ENCODE measurements at regions not wholly inside any gene's neighbourhood (a gene's known extent, or its start where the extent isn't known, plus 50 kb on each side); places are given as distances from the start of the nearest gene placed in this dataset.

DNA sequence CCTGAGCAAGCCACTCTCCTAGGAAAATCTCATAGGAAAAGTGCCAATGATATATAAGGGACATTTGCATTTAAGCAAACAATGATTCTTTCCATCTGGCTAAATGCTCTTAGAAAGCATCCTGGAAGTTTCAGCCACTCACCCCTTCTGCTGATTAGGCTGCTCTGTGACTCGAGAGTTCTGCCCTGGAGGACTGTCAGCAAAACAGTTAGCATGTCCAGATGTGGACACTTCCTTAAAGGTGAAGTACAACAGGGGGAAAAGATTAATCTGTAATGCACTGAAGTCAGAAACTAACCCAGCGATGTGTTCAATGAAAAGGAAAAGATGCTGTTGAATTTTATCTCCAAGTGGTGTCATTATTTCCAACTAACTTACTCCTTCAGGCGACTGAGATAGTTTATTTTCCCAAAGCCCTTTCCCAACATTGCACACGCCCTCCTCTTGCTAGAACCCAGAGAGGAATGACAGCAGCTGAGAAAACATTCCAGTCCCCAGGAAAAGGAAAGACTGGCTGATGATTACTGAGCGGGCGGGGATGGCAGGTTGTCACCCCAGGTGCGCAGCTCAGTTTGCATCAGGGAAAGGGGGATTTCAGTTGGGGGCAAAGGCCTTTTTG, 214.0 kb downstream of the SS18 start:
- TF ChIP-seq CTCF (IDR thresholded peaks at IDR 0.05; ENCODE audit: low read depth, low read length, missing control alignments), result no peak

DNA sequence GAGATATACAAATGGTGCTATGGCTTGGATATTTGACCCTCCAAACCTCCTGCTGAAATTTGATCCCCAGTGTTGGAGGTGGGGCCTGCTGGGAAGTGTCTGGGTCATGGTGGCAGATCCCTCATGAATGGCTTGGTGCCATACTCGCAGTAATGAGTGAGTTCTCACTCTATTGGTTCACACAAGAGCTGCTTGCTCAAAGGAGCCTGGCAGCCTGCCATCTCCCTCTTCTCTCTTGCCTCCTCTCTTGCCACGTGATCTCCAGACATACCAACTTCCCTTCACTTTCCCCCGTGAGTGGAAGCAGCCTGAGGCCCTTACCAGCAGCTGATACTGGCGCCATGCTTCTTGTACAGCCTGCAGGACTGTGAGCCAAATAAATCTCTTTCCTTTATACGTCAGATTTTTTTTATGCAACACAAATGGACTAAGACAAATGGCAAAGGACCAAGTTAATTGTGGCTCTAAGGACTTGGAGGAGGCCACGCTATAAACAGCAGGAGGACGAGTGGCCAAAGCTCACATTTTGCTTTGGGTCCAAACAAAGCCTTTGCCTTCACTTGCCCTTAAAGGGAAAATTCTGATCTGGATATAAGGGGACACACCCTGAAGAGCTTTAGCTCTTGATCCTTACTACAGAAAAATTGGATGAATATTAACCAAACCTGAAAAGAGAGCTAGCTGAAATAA, 214.7 kb downstream of the SS18 start:
- DNase-seq (ENCODE audit: low read depth), result no peak
- TF ChIP-seq CTCF (IDR thresholded peaks at IDR 0.05; ENCODE audit: low read depth, low read length, missing control alignments), result no peak
- no peak overlapping the region for H3K4me3 ChIP-seq (ENCODE audit: low read depth, low read length)

More for the DNA sequence above, 214.0 kb downstream of the SS18 start:
- H3K4me3 ChIP-seq (ENCODE audit: low read depth, low read length), result no peak overlapping the region
- no peak for DNase-seq (ENCODE audit: low read depth)

- DNase-seq (ENCODE audit: low read depth), result no peak
- TF ChIP-seq CTCF (IDR thresholded peaks at IDR 0.05; ENCODE audit: low read depth, low read length, missing control alignments), result no peak
Observed at GRCh38 chr18:25873833-25874232, 216.6 kb downstream of the SS18 start.

DNA sequence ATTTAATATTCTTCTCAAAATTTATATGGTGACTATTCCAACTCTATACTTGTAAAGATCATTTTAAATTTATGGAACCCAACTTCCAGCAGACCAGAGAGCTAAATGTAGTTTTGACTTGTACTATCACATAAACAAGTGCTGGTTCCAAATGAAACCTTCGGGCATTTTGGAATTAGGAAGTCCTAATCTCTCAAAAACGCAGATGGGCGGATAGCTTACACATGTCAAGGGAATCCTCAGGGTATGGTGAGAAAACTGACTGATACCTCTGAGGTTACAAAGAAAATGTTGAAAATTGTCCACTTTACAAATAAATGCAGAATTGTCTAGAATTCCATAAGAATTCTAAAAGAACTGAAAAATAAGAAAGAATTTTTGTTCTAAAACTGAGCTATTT, 224.1 kb downstream of the SS18 start:
- no peak overlapping the region for H3K4me3 ChIP-seq (ENCODE audit: low read depth, low read length)
- TF ChIP-seq CTCF (IDR thresholded peaks at IDR 0.05; ENCODE audit: low read depth, low read length, missing control alignments), result no peak
- no peak for DNase-seq (ENCODE audit: low read depth)

More at GRCh38 chr18:25873833-25874232, 216.6 kb downstream of the SS18 start:
- no peak overlapping the region for H3K4me3 ChIP-seq (ENCODE audit: low read depth, low read length)

DNA sequence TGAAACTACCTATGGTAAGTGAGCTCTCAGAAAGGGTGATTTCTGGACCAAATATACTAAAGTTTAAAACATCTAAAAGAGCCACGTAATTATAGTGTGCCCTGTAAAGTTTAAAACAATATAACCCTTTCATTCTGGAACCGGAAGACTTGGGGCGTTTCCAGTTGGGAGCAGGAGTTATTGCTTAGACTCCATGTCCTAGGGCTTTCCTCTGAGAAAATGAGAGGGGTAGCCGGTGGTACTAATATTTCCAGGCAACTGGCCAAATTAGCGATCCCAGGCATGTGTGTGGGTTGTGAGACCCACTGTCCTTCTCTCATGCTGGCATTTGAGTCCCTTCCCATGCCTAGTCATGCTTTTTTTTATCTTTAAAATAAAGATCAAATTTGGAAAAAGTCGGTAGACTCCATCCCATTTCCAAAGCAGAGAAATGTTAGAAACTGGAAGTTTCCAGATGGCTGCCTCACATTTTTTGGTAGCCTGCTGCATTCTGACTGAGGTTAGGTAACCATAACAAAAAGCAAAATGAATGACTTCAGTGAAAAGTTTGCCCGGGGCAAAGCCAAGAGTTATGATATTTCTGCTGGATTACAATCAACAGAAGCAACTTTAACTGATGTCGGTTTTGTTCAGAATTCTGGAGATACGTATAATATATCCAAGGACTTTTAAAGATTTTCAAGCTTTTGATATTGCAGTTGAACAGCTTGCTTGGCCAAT, 227.4 kb downstream of the SS18 start:
- no peak for DNase-seq (ENCODE audit: low read depth)
- no peak overlapping the region for H3K4me3 ChIP-seq (ENCODE audit: low read depth, low read length)
- no peak for TF ChIP-seq CTCF (IDR thresholded peaks at IDR 0.05; ENCODE audit: low read depth, low read length, missing control alignments)

DNA sequence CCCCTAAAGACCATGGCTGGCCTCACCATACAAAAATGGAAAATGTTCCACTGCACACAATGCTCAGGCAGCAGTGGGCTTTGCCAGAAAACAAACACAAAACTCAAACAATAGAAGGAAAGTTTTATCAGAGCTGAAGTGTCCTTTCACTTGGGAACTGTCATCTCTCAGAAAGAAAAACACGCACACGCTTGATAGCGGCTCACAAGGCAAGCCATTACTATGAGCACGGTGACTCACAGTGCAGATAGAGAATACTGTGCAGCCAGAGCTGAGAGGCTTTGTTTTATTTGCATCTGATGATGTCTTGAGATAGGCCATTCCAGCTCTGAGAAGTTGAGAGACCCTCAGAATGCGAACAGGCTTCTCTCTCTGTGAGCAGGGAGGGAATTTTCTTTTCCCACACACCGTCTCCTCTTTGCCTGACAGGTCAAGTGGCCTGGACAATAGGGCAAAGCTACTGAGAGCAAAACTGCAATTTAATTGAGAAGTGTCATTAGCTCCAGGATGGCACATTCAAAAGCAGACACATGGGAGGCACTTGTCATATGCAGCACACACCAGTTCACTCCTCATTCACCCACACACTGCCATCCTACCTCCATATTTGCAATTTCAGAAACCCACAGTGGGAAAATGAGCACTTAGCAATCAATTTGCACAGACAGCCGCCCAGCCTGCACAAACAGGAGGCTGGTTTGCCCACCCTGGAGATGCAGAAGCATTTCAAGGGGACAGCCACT, 236.6 kb downstream of the SS18 start:
- no peak for DNase-seq (ENCODE audit: low read depth)
- no peak for TF ChIP-seq CTCF (IDR thresholded peaks at IDR 0.05; ENCODE audit: low read depth, low read length, missing control alignments)
- H3K4me3 ChIP-seq (ENCODE audit: low read depth, low read length), result no peak overlapping the region

Data from GM12864 (cell line).